H1 (cell line): ENCODE measurements at regions not wholly inside any gene's neighbourhood (a gene's known extent, or its start where the extent isn't known, plus 50 kb on each side); places are given as distances from the start of the nearest gene placed in this dataset.

Experiments
- CTCF ChIA-PET: fragments of 300-600 bp; sonication (Branson Sonifier 250); formaldehyde crosslinking; loops from one replicate; lab custom pipeline; 2021; ENCODE audit not compliant: partially characterized antibody; lab: Charles Lee
- POLR2A ChIA-PET: fragments of 300-600 bp; sonication (Branson Sonifier 250); formaldehyde crosslinking; loops from one replicate; lab custom pipeline; 2021; ENCODE audit warnings: inconsistent platforms; ENCODE audit not compliant: partially characterized antibody; lab: Charles Lee
- DNase-seq, 2 experiments: peaks; one replicate each; pipeline versions ENCODE4 v3.0.0 to v3.0.0-alpha.2; 2010 to 2022; ENCODE audit warnings: low spot score in 2 of 2, low read depth in 1 of 2, mixed read lengths in 1 of 2
- FAIRE-seq: peaks from 2 replicates; lab custom pipeline; 2011; peaks lifted over from hg19 to GRCh38; lab: Jason Lieb, UNC
- H2AFZ ChIP-seq: 2 replicates; pipeline ENCODE4 v1.8.1; 2012; ENCODE audit warnings: low read length, inconsistent platforms
- H2AK5ac ChIP-seq: 2 replicates; pipeline ENCODE4 v1.6.1; 2013; ENCODE audit warnings: low read depth, low read length
- H2BK120ac ChIP-seq: replicated peaks from 2 replicates; pipeline ENCODE3; 2013; ENCODE audit warnings: low read depth, low read length, inconsistent platforms
- H2BK12ac ChIP-seq: 2 replicates; pipeline ENCODE4 v1.6.1; 2013; ENCODE audit warnings: low read depth, low read length
- H2BK15ac ChIP-seq: 2 replicates; pipeline ENCODE4 v1.6.1; 2013; ENCODE audit warnings: low read length
- H2BK20ac ChIP-seq: 2 replicates; pipeline ENCODE4 v1.6.1; 2013; ENCODE audit warnings: low read length
- H2BK5ac ChIP-seq: 2 replicates; pipeline ENCODE4 v1.6.1; 2013; ENCODE audit warnings: low read depth, low read length
- H3K14ac ChIP-seq: 2 replicates; pipeline ENCODE4 v1.6.1; 2013; ENCODE audit warnings: inconsistent platforms; ENCODE audit not compliant: insufficient read length
- H3K18ac ChIP-seq: 2 replicates; pipeline ENCODE4 v1.6.1; 2013; ENCODE audit warnings: low read length; ENCODE audit errors: extremely low read depth
- H3K23ac ChIP-seq: 2 replicates; pipeline ENCODE4 v1.6.1; 2013; ENCODE audit warnings: inconsistent platforms; ENCODE audit not compliant: insufficient read length
- H3K23me2 ChIP-seq: 2 replicates; pipeline ENCODE4 v1.6.1; 2013; ENCODE audit warnings: low read depth, low read length
- H3K27ac ChIP-seq: 2 replicates; pipeline ENCODE4 v1.6.1; 2011; ENCODE audit warnings: low read depth, low read length, inconsistent platforms
- H3K27me3 ChIP-seq, 4 experiments: replicated peaks in 1 of 4; 1 replicate in 1 of 4; 2 replicates in 3 of 4; pipeline versions ENCODE4 v1.6.1 to v1.8.1; 2011 to 2013; ENCODE audit warnings: low read length in 3 of 4, mild to moderate bottlenecking in 3 of 4, inconsistent platforms in 2 of 4, mixed read lengths in 2 of 4, moderate library complexity in 1 of 4; ENCODE audit not compliant: control insufficient read depth in 3 of 4, insufficient read depth in 3 of 4; ENCODE audit errors: extremely low read depth in 1 of 4
- H3K36me3 ChIP-seq, 4 experiments: 2 replicates each; pipeline versions ENCODE4 v1.6.1 to v1.8.1; 2011 to 2013; ENCODE audit warnings: mild to moderate bottlenecking in 4 of 4, low read length in 3 of 4, moderate library complexity in 2 of 4, control low read depth in 1 of 4, inconsistent platforms in 1 of 4; ENCODE audit not compliant: insufficient read depth in 4 of 4, control insufficient read depth in 2 of 4
- H3K4ac ChIP-seq: replicated peaks from 2 replicates; pipeline ENCODE3; 2013; ENCODE audit warnings: low read length, low read depth, mixed read lengths, inconsistent platforms; ENCODE audit not compliant: insufficient read length
- H3K4me1 ChIP-seq, 4 experiments: replicated peaks in 1 of 4; 1 replicate in 1 of 4; 2 replicates in 3 of 4; pipeline versions ENCODE4 v1.6.1 to v1.8.1; 2011 to 2013; ENCODE audit warnings: low read length in 3 of 4, inconsistent platforms in 2 of 4, mixed read lengths in 1 of 4; ENCODE audit not compliant: insufficient read depth in 4 of 4, control insufficient read depth in 3 of 4
- H3K4me2 ChIP-seq, 2 experiments: 2 replicates each; pipeline versions ENCODE4 v1.6.1 to v1.8.1; 2011 to 2013; ENCODE audit warnings: low read depth in 2 of 2, low read length in 2 of 2, control low read depth in 1 of 2, inconsistent platforms in 1 of 2, mild to moderate bottlenecking in 1 of 2; ENCODE audit not compliant: insufficient read depth in 1 of 2
- H3K4me3 ChIP-seq, 4 experiments: fragments of 200-600, 300-600 bp in 1 of 4; sonication (generic), shearing (Covaris generic), sonication (Bioruptor Twin) in 1 of 4; 2 replicates each; pipeline versions ENCODE4 v1.5.1 to v1.8.1; 2011 to 2016; ENCODE audit warnings: low read length in 4 of 4, low read depth in 3 of 4, control low read depth in 2 of 4, inconsistent platforms in 2 of 4, mild to moderate bottlenecking in 2 of 4, mixed read lengths in 1 of 4, moderate library complexity in 1 of 4; ENCODE audit not compliant: insufficient read depth in 2 of 4; ENCODE audit errors: extremely low read depth in 1 of 4
- H3K56ac ChIP-seq: replicated peaks from 2 replicates; pipeline ENCODE3; 2013; ENCODE audit warnings: low read depth, mild to moderate bottlenecking, mixed read lengths, low read length, inconsistent platforms; ENCODE audit not compliant: insufficient read length
- H3K79me1 ChIP-seq: 2 replicates; pipeline ENCODE4 v1.6.1; 2013; ENCODE audit warnings: low read depth, low read length, control low read depth
- H3K79me2 ChIP-seq, 2 experiments: 2 replicates each; pipeline versions ENCODE4 v1.6.1 to v1.8.1; 2012 to 2013; ENCODE audit warnings: low read length in 2 of 2, mild to moderate bottlenecking in 2 of 2, inconsistent platforms in 1 of 2; ENCODE audit not compliant: insufficient read depth in 2 of 2, control insufficient read depth in 1 of 2
- H3K9ac ChIP-seq, 4 experiments: replicated peaks in 1 of 4; 1 replicate in 1 of 4; 2 replicates in 3 of 4; pipeline versions ENCODE4 v1.6.1 to v1.8.1; 2011 to 2013; ENCODE audit warnings: low read depth in 3 of 4, low read length in 3 of 4, control low read depth in 2 of 4, mild to moderate bottlenecking in 2 of 4, moderate library complexity in 2 of 4, inconsistent platforms in 1 of 4; ENCODE audit errors: extremely low read depth in 1 of 4
- H3K9me3 ChIP-seq, 2 experiments: 2 replicates each; pipeline versions ENCODE4 v1.6.1 to v1.8.1; 2012 to 2013; ENCODE audit warnings: mild to moderate bottlenecking in 2 of 2, moderate library complexity in 2 of 2, control low read depth in 1 of 2, inconsistent platforms in 1 of 2, low read depth in 1 of 2, low read length in 1 of 2, mixed read lengths in 1 of 2; ENCODE audit not compliant: insufficient read depth in 2 of 2
- H4K20me1 ChIP-seq, 2 experiments: replicated peaks in 1 of 2; 2 replicates each; pipeline versions ENCODE3 to v1.8.1; 2011 to 2013; ENCODE audit warnings: inconsistent platforms in 2 of 2, low read length in 2 of 2, mild to moderate bottlenecking in 1 of 2; ENCODE audit not compliant: insufficient read depth in 2 of 2, control insufficient read depth in 1 of 2
- H4K5ac ChIP-seq: 2 replicates; pipeline ENCODE4 v1.6.1; 2013; ENCODE audit warnings: low read length, low read depth, mixed read lengths, inconsistent platforms; ENCODE audit not compliant: insufficient read length
- H4K8ac ChIP-seq: 2 replicates; pipeline ENCODE4 v1.8.0; 2013; ENCODE audit warnings: mild to moderate bottlenecking, moderate library complexity, low read length, inconsistent platforms; ENCODE audit not compliant: insufficient read depth; ENCODE audit errors: extremely low read depth
- H4K91ac ChIP-seq: replicated peaks from 2 replicates; pipeline ENCODE3; 2013; ENCODE audit warnings: low read length, mixed read lengths, inconsistent platforms; ENCODE audit not compliant: insufficient read length
- CREB1 ChIP-seq: IDR thresholded peaks from 2 replicates; pipeline ENCODE4 v1.6.1; 2012; ENCODE audit warnings: inconsistent platforms
- EP300 ChIP-seq, 2 experiments: IDR thresholded peaks; 1 replicate in 1 of 2; 2 replicates in 1 of 2; pipeline ENCODE4 v1.6.1; 2011 to 2012; ENCODE audit warnings: low read depth in 2 of 2, low read length in 2 of 2, mild to moderate bottlenecking in 2 of 2, borderline replicate concordance in 1 of 2, inconsistent platforms in 1 of 2, moderate library complexity in 1 of 2
- EZH2 ChIP-seq: fragments of 200-600 bp; sonication (generic); IDR thresholded peaks from 2 replicates; pipeline ENCODE4 v1.7.1; 2012; ENCODE audit warnings: low read depth, mild to moderate bottlenecking, moderate library complexity, low read length, inconsistent platforms; ENCODE audit not compliant: severe bottlenecking
- FOSL1 ChIP-seq: IDR thresholded peaks from 2 replicates; pipeline ENCODE4 v1.6.1; 2011; ENCODE audit warnings: mild to moderate bottlenecking, low read depth, low read length, moderate library complexity; ENCODE audit not compliant: insufficient read depth
- HDAC2 ChIP-seq, 2 experiments: fragments of 300-600 bp in 1 of 2; sonication (generic) in 1 of 2; IDR thresholded peaks; 2 replicates each; pipeline ENCODE4 v1.6.1; 2011 to 2012; ENCODE audit warnings: low read depth in 2 of 2, low read length in 2 of 2, mild to moderate bottlenecking in 2 of 2, moderate library complexity in 2 of 2, borderline replicate concordance in 1 of 2, inconsistent platforms in 1 of 2
- KDM4A ChIP-seq: IDR thresholded peaks from one replicate; pipeline ENCODE4 v1.7.1; 2012; ENCODE audit warnings: low read depth, mild to moderate bottlenecking, moderate library complexity, low read length, inconsistent platforms; ENCODE audit not compliant: severe bottlenecking
- PHF8 ChIP-seq: fragments of 200-600 bp; sonication (generic); conservative IDR thresholded peaks from 2 replicates; pipeline ENCODE4 v1.7.1; 2012; ENCODE audit warnings: low read depth, mild to moderate bottlenecking, inconsistent platforms, low read length, moderate library complexity
- RFX5 ChIP-seq: IDR thresholded peaks from 2 replicates; pipeline ENCODE4 v1.6.1; 2011; ENCODE audit warnings: low read depth, low read length, improper control_type of control experiment, borderline replicate concordance
- SAP30 ChIP-seq: fragments of 300-600 bp; sonication (generic); IDR thresholded peaks from 2 replicates; pipeline ENCODE4 v1.7.1; 2012; ENCODE audit warnings: low read length, moderate library complexity, mild to moderate bottlenecking, inconsistent platforms; ENCODE audit not compliant: insufficient read depth, insufficient replicate concordance
- TCF12 ChIP-seq: IDR thresholded peaks from 2 replicates; pipeline ENCODE4 v1.6.1; 2011; ENCODE audit warnings: low read depth, mild to moderate bottlenecking, low read length
- WGBS, 2 experiments: shearing (Covaris generic) in 1 of 2; methylation state at CpG; one replicate each; pipeline versions ENCODE4 v1.1.6 to v1.1.7; 2013 to 2015; ENCODE audit warnings: low lambda C conversion rate in 2 of 2, mixed read lengths in 2 of 2, inconsistent platforms in 1 of 2, low coverage in 1 of 2, missing lambda C conversion rate in 1 of 2; ENCODE audit not compliant: insufficient replicate concordance in 2 of 2, insufficient coverage in 1 of 2, insufficient read length in 1 of 2; ENCODE audit errors: extremely low coverage in 1 of 2, missing lambda C conversion rate in 1 of 2; 5-methylcytosine and 5-hydroxymethylcytosine counted together
- TF ChIP-seq, protein P1 (sequence below): IDR thresholded peaks from 2 replicates; pipeline ENCODE4 v1.6.1; 2011; ENCODE audit warnings: low read depth, mild to moderate bottlenecking, low read length; ENCODE audit not compliant: insufficient read depth
- TF ChIP-seq, protein P2 (sequence below): IDR thresholded peaks from 2 replicates; pipeline ENCODE4 v1.6.1; 2011; ENCODE audit warnings: low read length, improper control_type of control experiment

DNA sequence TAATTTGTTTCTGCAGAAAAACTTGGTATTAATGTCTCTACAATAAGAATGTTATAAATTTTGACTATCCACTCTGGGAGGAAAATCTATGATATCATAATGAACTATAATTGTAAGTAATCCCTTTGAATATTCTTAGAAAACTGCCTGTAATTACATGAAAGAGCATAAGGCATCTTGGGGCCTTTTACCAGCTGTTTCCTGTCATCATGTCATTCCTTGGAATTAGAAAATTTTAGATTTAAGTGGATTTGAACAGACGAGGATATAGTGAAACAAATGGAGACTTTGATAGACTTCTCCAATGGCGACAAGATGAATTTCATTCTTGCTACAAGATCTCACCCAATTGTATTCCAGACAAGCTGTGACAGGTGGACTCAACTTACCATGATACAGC, 423.4 kb upstream of the FLRT2 start:
- Histone ChIP-seq H3K4me1 (no peaks in the 10 kb centered on the region), H4K91ac (no peak overlapping the region), H4K8ac (no peak overlapping the region), H3K79me2 (no peaks in the 10 kb centered on the region), H3K36me3 (no peaks in the 10 kb centered on the region), H4K5ac (no peak overlapping the region), H2BK12ac (no peak overlapping the region), H3K14ac (no peak overlapping the region), H3K23me2 (no peaks in the 10 kb centered on the region), H3K23ac (no peak overlapping the region), H3K4me3 (no peak overlapping the region), H3K4me2 (no peak overlapping the region), H2BK15ac (no peak overlapping the region), H2AK5ac (no peak overlapping the region), H2BK120ac (no peak overlapping the region), H3K27me3 (no peaks in the 10 kb centered on the region), H3K9ac (no peak overlapping the region), H3K27ac (no peak overlapping the region), H3K4ac (no peak overlapping the region), H2BK5ac (no peak overlapping the region), H3K79me1 (no peaks in the 10 kb centered on the region), H2AFZ (no peak overlapping the region), H2BK20ac (no peak overlapping the region), H3K18ac (no peak overlapping the region), H3K9me3 (0 out of 4 replicates have a peak, but pooled peaks cover 3 to 4% of the 10 kb centered on the region in 2 experiments), H3K56ac (no peak overlapping the region), H4K20me1 (no peaks in the 10 kb centered on the region)
- DNase-seq (no peak), FAIRE-seq (no peak)
- WGBS, 2 experiments = 92% methylated on average over 2 of the region's 2 CpGs; no CpG with 5 or more reads in 1 of the 2 experiments
- POLR2A ChIA-PET = no interaction called here
- CTCF ChIA-PET = no interaction called here
- TF ChIP-seq, protein P1, sequence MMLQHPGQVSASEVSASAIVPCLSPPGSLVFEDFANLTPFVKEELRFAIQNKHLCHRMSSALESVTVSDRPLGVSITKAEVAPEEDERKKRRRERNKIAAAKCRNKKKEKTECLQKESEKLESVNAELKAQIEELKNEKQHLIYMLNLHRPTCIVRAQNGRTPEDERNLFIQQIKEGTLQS = no peak
- TF ChIP-seq EZH2 (no peak), SAP30 (no peak), TCF12 (no peak), EP300 (IDR thresholded peaks at IDR 0.05; ENCODE audit: borderline replicate concordance in 1 of 2, low read depth in 2 of 2, low read length in 2 of 2) (no peak), FOSL1 (no peak), KDM4A (no peak), HDAC2 (IDR thresholded peaks at IDR 0.05; ENCODE audit: borderline replicate concordance in 1 of 2, low read depth in 2 of 2, low read length in 2 of 2) (no peak), PHF8 (no peak), RFX5 (no peak), CREB1 (no peak)
- TF ChIP-seq, protein P2, sequence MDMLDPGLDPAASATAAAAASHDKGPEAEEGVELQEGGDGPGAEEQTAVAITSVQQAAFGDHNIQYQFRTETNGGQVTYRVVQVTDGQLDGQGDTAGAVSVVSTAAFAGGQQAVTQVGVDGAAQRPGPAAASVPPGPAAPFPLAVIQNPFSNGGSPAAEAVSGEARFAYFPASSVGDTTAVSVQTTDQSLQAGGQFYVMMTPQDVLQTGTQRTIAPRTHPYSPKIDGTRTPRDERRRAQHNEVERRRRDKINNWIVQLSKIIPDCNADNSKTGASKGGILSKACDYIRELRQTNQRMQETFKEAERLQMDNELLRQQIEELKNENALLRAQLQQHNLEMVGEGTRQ = no peak
